GM21423 (cell line): ENCODE measurements at regions not wholly inside any gene's neighbourhood (a gene's known extent, or its start where the extent isn't known, plus 50 kb on each side); places are given as distances from the start of the nearest gene placed in this dataset.
"Not testable (repeated sequence)": the region's sequence is repeated elsewhere in the genome, so short reads cannot be mapped to it uniquely, and the experiment has no call there.

Experiments used
- ATAC-seq: cut with Tn5 transposase; IDR thresholded peaks from one replicate; pipeline ENCODE4 v1.9.1; 2021; ENCODE audit warnings: mild to moderate bottlenecking, moderate library complexity; ENCODE audit not compliant: unreplicated experiment

DNA sequence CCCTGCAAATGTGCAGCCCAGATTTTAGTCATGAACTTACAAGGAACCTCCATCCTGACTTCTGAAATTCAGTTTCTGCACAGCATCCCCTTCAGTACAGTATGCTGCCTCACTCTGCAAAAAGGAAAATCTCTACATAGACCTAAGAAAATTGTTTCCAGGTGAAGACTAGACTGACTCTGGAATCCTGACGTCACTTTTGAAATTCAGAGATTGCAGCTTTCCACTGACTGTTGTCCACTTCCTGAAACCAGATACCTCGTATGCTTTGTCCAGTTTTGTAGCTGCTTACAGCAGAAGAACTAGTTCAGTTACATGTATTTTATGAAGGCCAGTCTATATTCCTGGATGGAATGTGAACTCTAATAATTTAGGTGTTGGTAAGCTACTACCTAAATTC lies 629.3 kb upstream of the ST8SIA4 start:
- no peak for ATAC-seq

DNA sequence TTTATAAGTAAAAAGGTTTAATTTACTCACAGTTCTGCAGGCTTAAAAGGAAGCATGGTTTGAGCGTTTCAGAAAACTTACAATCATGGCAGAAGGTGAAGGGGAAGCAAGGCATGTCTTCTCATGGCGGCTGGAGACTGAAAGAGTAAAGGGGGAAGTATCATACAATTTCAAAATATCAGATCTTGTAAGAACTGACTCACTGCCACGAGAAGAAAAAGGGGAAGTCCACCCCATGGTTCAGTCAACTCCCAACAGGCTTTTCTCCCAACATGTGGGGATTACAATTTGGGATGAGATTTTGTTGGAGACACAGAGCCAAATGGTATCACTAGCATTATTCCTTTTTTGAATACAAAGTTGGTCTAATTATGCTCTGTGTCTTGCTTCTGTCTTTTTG lies 627.9 kb upstream of the ST8SIA4 start:
- no peak for ATAC-seq

- ATAC-seq: not testable (repeated sequence)
Observed at GRCh38 chr5:101529094-101529493, 626.0 kb upstream of the ST8SIA4 start.

DNA sequence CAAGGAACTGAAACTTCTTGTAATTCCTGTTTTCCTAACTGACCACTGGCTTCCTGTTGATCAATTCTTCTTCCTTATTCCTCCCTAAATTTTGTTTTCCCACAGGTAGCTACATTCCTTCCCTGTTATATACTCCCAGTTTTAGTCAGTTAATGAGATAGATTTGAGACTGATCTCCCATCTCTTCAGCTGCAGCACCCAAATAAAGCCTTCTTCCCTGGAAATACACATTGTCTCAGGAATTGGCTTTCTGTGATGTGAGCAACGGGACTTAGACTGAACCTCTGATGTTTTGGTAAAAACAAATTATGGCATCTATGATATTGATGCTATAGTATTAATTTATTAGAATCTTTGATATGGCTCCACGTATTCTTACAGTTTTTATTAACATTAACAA lies 617.3 kb upstream of the ST8SIA4 start:
- ATAC-seq: no peak

- ATAC-seq: no peak
Observed at GRCh38 chr5:101517795-101518194, 614.7 kb upstream of the ST8SIA4 start.

DNA sequence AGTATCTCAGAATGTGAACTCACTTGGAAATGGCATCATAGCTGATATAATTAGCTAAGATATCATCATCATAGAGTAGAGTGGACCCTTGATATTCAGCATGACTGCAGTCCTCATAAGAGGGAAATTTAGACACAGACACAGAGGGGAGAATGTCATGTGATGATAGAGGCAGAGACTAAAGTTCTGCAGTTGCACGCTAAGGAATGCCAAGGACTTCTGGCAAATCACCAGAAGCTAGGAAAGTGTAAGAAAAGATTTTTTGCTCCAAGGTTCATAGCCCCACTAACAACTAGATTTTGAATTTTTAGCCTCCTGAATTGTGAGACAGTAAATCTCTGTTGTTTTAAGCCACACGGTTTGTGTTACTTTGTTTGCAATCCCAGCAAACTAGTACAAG lies 612.6 kb upstream of the ST8SIA4 start:
- no peak for ATAC-seq

- ATAC-seq: no peak
Observed at GRCh38 chr5:101505891-101506570, 602.9 kb upstream of the ST8SIA4 start.

DNA sequence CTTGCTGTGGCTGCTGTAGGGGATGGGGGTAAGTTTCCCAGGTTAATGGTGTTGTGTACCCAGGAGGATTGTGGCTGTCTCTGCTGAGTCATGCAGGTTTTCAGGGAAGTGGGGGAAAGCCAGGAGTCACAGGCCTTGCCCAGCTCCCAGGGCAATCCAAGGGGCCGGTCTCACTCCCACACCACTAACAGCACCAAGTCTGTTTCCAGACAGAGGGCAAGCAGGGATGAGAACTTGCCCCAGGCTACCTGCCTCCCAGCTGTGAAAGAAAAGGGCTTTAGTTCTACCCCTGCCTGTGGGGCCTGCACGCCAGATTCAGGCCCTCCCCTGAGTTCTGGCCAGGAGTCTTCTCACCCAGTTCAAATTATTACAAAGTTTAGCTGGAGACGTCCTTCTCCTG lies 579.8 kb upstream of the ST8SIA4 start:
- ATAC-seq: no peak

- ATAC-seq: no peak
Observed at GRCh38 chr5:101473483-101473882, 570.4 kb upstream of the ST8SIA4 start.

GRCh38 chr5:101461455-101461854 lies 558.4 kb upstream of the ST8SIA4 start:
- no peak for ATAC-seq

DNA sequence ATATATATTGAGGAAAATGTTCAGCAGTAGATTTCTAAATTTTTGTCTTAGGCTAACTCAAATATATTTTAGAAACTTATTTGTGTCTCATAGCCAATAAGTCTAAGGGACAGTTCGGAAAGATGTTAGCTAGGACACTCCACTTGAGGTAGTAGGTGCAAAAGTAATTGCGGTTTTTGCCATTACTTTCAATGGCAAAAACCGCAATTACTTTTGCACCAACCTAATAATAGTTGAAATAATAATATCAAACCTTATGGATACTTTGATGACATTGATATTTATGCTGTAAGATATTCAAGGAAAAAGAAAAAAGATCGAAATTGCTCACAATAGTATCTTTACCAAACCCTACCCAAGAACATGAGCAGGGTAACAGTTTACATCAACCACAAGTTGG lies 555.5 kb upstream of the ST8SIA4 start:
- no peak for ATAC-seq

DNA sequence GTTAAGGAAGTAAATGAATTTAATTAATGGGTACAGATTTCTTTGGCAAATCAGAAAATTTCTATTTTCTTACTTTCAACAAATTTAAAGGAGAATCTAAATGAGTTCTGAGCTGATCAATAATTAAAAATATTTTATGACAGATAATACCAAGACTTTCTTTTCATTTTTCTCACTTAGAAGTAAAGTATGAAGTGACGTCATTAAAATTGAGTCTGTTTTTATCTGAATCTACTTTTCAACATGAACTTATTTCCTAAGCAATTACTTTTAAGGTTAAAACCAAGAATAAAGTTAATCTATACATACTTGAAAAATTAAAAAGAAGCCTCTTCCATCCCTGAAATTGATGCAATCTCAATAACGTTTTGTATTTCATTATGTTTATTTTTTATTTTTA lies 552.8 kb upstream of the ST8SIA4 start:
- no peak for ATAC-seq

- ATAC-seq: no peak
Observed at GRCh38 chr5:101455048-101455447, 552.0 kb upstream of the ST8SIA4 start.

- not testable (repeated sequence) for ATAC-seq
Observed at GRCh38 chr5:101442281-101442680, 539.2 kb upstream of the ST8SIA4 start.

DNA sequence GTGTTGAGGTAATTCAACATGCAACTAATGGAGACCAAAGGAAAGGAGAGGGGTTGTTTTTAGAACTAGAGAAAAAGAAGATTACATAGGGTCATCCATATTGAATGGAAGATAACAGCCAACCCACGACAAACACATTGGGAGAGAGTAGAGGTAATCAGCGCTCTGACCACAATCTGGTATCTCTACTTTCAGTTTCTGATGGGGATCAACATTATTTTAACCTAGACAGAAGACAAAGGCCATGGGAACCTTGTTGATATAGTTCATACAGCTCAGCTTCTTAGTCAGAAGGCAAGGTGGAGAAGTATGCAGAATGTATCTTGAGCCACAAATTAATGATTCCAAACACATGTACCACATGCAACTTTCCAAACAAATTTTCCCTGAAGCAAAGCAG lies 537.1 kb upstream of the ST8SIA4 start:
- no peak for ATAC-seq

DNA sequence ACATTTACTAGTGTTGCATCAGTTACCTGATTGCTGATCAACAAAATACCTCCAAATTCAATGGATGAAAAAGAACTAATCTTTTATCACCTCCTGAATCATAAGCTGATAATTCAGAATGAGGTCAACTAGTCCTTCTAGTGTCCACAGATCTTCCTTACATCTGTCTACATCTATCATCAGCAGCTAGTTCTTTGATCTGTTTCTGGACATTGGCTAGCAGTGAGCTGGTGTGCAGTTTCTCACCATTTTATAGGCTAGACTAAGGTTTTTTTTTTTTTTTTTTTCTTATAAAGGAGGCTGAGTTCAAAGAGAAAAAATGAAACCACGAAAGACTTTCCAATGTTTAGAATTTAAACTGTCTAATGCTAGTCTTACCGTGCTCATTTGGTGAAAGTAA lies 534.3 kb upstream of the ST8SIA4 start:
- no peak for ATAC-seq

DNA sequence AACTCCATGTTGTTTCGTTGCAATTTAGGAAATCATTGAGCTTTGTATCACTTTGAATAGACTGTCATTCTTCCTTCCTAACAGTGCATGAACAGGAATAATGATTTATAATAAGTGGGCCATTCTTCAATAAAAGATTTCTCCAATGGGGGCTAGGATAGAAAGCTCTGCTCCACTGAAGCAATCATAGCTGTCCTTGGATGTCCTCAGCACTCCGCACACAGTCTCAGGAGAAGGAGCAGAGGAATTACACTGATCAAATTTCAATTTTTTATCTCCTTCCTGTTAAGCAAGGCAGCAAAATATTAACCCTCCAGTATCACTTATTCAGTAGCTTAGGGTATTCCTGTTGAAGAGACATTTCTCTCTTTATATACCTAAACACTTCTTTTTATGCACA lies 532.7 kb upstream of the ST8SIA4 start:
- ATAC-seq: no peak

DNA sequence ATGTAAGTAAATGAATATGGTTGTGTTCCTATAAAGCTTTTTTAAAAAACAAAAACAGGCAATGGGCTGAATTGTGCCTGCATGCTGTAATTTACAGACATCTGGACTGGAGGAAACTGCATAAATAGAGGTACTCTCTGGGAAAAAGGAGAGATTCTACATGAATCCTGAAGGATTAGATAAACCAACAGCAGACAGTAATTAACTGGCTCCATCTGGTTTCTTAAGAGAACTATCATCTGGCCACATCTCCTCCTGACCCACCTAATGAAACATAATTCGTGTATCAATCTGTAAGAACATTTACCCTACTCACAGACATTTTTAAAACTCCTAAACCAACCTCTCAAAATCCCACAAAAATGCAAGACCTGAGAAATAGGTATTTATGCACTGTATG lies 528.1 kb upstream of the ST8SIA4 start:
- ATAC-seq: no peak

- no peak for ATAC-seq
Observed at GRCh38 chr5:101430551-101430950, 527.5 kb upstream of the ST8SIA4 start.

DNA sequence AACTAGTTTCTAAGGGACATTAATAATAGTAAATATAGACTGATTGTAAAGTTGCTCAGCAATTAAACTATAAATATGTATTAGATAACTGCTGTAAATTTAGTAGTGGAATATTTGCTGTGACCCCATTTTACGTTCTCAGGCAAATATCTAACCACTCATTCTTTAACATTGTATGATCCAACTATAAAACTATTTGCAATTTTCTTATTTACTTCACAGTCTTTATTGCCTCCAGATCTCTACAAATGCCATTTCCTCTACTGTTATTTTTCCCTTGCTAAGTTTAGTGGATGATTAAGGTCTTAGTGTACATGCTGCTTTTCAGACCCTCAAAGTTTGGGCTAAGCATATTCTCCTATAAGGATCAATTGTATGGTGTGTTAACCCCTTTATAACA lies 526.2 kb upstream of the ST8SIA4 start:
- no peak for ATAC-seq

DNA sequence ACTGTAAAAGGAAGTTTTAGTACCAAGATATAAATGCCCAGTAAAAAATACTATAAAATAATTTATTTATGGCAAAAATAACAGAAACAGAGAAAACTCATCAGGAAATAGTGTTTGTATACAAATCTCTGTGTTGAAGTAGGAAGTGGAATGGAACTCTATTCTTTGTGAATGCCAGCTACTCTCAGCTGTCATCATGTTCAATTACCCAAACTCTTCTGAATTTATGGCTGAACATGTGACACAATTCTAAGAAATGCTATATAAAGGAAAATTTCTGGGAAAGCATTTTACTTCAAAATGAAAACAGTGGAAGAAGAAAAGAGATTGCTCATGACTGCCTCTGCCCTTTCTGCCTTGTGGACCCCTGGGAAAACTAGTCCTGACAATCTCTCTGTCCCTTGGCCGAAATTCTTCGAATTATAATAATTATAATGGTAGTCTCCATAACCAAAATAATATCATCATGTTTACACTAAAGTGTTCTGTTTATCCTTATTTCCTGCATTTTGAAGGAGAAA lies 522.3 kb upstream of the ST8SIA4 start:
- no peak for ATAC-seq

GRCh38 chr5:101424530-101425175 lies 521.6 kb upstream of the ST8SIA4 start:
- no peak for ATAC-seq

DNA sequence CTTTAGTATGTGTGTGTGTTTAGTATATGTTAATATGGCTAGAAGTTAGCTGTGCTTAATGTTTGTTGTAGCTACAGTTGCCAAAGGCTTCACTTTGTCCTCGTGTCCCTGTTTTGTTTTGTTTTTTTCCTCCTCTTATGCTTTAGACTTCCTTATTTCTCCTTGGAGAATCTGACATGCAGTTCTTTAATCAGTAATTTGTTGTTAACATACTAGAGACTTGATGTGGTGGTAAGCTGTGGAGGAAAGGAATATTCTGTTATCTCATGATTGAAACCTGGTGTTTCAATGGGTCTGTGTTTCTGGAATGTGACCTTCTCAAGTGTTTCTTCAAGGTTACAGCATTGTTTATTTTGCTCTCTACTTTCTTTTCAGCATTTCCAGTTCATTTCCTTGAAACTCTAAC lies 515.6 kb upstream of the ST8SIA4 start:
- no peak for ATAC-seq
